Ecto neural progenitor cell (in vitro differentiated cells): ENCODE measurements at regions not wholly inside any gene's neighbourhood (a gene's known extent, or its start where the extent isn't known, plus 50 kb on each side); places are given as distances from the start of the nearest gene placed in this dataset.

ENCODE experiments used
- DNase-seq: peaks from one replicate; pipeline ENCODE4 v3.0.0-alpha.2; 2018; ENCODE audit warnings: low spot score

GRCh38 chr17:77907497-77908461, 50.7 kb upstream of the TNRC6C start:
- no peak for DNase-seq

- DNase-seq = no peak
Measured at GRCh38 chr17:77908501-77908900, 50.0 kb upstream of the TNRC6C start.
